ENCODE measurements at regions not wholly inside any gene's neighbourhood (a gene's known extent, or its start where the extent isn't known, plus 50 kb on each side); places are given as distances from the start of the nearest gene placed in this dataset.
"Not testable (repeated sequence)": the region's sequence is repeated elsewhere in the genome, so short reads cannot be mapped to it uniquely, and the experiment has no call there.

GRCh38 chr11:92605667-92606066 is 363.8 kb upstream of the MTNR1B start:
- Histone ChIP-seq H3K9me3 (no peaks in the 10 kb centered on the region), H3K36me3 (no peaks in the 10 kb centered on the region), H3K9ac (no peak overlapping the region), H3K27me3 (no peaks in the 10 kb centered on the region), H3K4me2 (0 out of 2 replicates have a peak overlapping the region, but pooled peaks have one; percentile 35), H3K4me3 (no peak overlapping the region), H4K20me1 (no peaks in the 10 kb centered on the region), H3K4me1 (peaks cover 17% of the 10 kb centered on the region), H3K27ac (no peak overlapping the region)
- no peak for TF ChIP-seq Cebpa-rat (IDR thresholded peaks at IDR 0.05)

DNA sequence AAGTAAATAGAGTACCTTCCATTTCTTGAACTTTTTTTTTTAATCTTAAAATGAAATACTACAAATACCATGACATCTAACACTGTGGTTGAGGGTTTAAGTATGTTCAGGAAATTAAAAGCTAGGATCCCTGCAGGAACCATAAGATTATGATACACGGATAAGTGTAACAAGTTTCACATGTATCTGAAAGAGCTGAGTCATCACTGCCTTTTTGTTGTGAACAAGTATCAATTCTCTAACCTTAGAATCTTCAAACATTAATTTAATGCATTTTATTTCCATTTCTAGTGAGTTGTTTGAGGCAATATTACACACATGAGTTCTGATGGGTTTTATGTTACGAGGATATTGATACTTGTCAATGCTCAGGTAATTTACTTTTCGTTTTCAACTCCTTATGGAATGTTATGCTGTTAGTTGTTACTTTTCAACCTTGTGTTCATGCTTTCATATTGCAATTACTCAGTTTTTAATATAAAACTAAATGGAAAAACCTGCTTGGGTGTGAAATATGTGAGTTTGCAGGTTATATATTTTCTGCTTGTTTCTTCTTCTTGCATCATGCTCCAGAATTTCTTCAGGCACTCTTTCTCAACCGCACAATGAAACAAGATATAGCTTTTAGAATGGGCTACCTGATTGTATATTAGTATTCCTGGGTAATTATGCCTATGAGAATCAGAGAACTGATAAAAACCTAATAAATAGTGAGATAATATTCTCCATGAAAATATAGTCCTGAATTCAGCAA is 361.3 kb upstream of the MTNR1B start:
- Histone ChIP-seq H3K27me3 (no peaks in the 10 kb centered on the region), H3K4me3 (no peak overlapping the region), H3K9ac (no peak overlapping the region), H3K4me2 (no peak overlapping the region), H3K36me3 (no peaks in the 10 kb centered on the region), H3K27ac (no peak overlapping the region), H4K20me1 (no peaks in the 10 kb centered on the region), H3K9me3 (no peaks in the 10 kb centered on the region), H3K4me1 (peaks cover 17% of the 10 kb centered on the region)
- no peak for TF ChIP-seq Cebpa-rat (IDR thresholded peaks at IDR 0.05)

DNA sequence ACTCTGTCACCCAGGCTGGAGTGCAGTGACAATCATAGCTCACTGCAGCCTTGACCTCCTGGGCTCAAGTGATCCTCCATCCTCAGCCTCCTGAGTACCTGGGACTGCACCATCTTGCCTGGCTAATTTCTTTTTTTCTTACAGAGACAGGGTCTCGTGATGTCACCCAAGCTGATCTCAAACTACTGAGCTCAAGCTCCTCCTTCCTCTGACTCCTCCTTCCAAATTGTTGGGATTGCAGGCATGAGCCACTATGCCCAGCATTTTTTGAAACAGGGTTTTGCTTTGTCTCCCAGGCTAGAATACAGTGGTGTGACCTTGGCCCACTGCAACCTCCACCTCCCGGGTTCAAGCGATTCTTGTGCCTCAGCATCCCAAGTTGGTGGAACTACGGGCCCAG is 358.3 kb upstream of the MTNR1B start:
- Histone ChIP-seq H3K27me3 (no peaks in the 10 kb centered on the region), H4K20me1 (no peaks in the 10 kb centered on the region), H3K36me3 (no peaks in the 10 kb centered on the region), H3K9me3 (no peaks in the 10 kb centered on the region), H3K9ac (no peak overlapping the region), H3K27ac (no peak overlapping the region), H3K4me3 (no peak overlapping the region), H3K4me2 (no peak overlapping the region), H3K4me1 (peaks cover 11% of the 10 kb centered on the region)
- no peak for TF ChIP-seq Cebpa-rat (IDR thresholded peaks at IDR 0.05)

GRCh38 chr11:92618020-92618419 is 351.4 kb upstream of the MTNR1B start:
- H3K9ac ChIP-seq, H3K27ac ChIP-seq, H4K20me1 ChIP-seq, H3K4me2 ChIP-seq, H3K36me3 ChIP-seq, H3K27me3 ChIP-seq, H3K4me3 ChIP-seq: not testable (repeated sequence)
- peaks cover 24% of the 10 kb centered on the region for H3K4me1 ChIP-seq
- peaks cover 26% of the 10 kb centered on the region for H3K9me3 ChIP-seq

- Histone ChIP-seq H3K9me3 (peaks cover 15% of the 10 kb centered on the region), H3K27me3 (no peaks in the 10 kb centered on the region), H3K4me3 (no peak overlapping the region), H3K36me3 (no peaks in the 10 kb centered on the region), H4K20me1 (no peaks in the 10 kb centered on the region), H3K4me1 (peaks cover 47% of the 10 kb centered on the region), H3K27ac (peak overlapping the region; percentile 79), H3K4me2 (peak overlapping the region; percentile 73), H3K9ac (no peak overlapping the region)
- no peak for TF ChIP-seq Cebpa-rat (IDR thresholded peaks at IDR 0.05)
Observed at GRCh38 chr11:92623055-92623454, 346.4 kb upstream of the MTNR1B start.

GRCh38 chr11:92625894-92626293 is 343.6 kb upstream of the MTNR1B start:
- Histone ChIP-seq H3K4me3 (no peak overlapping the region), H3K27me3 (no peaks in the 10 kb centered on the region), H3K4me1 (peaks cover 54% of the 10 kb centered on the region), H3K9ac (no peak overlapping the region), H3K9me3 (peaks cover 3% of the 10 kb centered on the region), H3K4me2 (no peak overlapping the region), H3K36me3 (no peaks in the 10 kb centered on the region), H3K27ac (no peak overlapping the region), H4K20me1 (no peaks in the 10 kb centered on the region)
- no peak for TF ChIP-seq Cebpa-rat (IDR thresholded peaks at IDR 0.05)

- no peak overlapping the region for H3K4me3 ChIP-seq
- peaks cover 46% of the 10 kb centered on the region for H3K4me1 ChIP-seq
- H3K27me3 ChIP-seq = no peaks in the 10 kb centered on the region
- no peak overlapping the region for H3K27ac ChIP-seq
- H4K20me1 ChIP-seq = no peaks in the 10 kb centered on the region
- no peaks in the 10 kb centered on the region for H3K36me3 ChIP-seq
- H3K4me2 ChIP-seq = no peak overlapping the region
- no peak for TF ChIP-seq Cebpa-rat (IDR thresholded peaks at IDR 0.05)
- no peaks in the 10 kb centered on the region for H3K9me3 ChIP-seq
- H3K9ac ChIP-seq = no peak overlapping the region
Observed at GRCh38 chr11:92626624-92627023, 342.8 kb upstream of the MTNR1B start.

GRCh38 chr11:92627615-92628256 is 341.7 kb upstream of the MTNR1B start:
- no peak overlapping the region for H3K27ac ChIP-seq
- no peaks in the 10 kb centered on the region for H3K9me3 ChIP-seq
- no peaks in the 10 kb centered on the region for H4K20me1 ChIP-seq
- no peak overlapping the region for H3K4me3 ChIP-seq
- no peak for TF ChIP-seq Cebpa-rat (IDR thresholded peaks at IDR 0.05)
- no peak overlapping the region for H3K9ac ChIP-seq
- peaks cover 35% of the 10 kb centered on the region for H3K4me1 ChIP-seq
- H3K4me2 ChIP-seq = no peak overlapping the region
- H3K36me3 ChIP-seq = no peaks in the 10 kb centered on the region
- no peaks in the 10 kb centered on the region for H3K27me3 ChIP-seq

DNA sequence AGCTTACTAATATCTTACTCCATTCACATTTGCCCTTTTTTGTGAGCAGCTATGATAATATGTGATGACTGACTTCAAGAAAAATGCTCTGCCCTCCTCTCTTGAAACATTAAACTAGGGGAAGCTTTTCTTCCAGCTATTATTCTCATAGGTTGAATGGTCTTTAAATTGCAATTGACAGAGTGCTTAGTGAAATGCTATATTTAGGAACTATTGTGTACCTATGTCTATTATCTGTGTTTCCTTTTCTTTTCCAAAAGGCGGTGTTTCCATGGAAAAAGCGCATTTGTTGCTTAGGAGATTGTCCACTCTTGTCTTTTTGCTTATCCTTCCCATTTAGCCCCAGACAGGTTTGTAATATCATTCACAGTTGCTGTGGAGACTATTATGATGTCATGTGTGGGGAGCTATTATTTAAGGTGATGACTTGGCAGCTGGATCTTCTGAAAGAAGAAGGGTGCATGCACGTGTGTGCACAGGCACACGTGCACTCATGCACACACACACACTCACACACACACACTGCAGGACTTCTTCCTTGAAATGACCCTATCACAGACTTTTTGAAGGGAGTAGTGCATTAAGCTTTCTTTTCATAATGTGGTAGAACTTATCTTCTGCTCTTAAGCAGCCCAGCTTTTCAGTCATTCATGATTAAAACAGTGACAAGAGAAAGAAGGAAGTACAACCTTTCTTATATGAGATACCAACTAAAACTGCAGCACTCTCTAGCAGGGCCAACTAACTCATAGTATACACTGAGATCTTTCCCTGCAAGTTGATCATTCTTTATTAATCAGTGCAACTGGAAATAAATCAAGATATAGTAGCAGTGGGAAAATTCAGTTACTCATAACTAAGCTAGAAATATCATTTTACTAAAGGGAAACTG is 340.8 kb upstream of the MTNR1B start:
- Histone ChIP-seq H3K9me3 (no peaks in the 10 kb centered on the region), H4K20me1 (no peaks in the 10 kb centered on the region), H3K27ac (no peak overlapping the region), H3K9ac (no peak overlapping the region), H3K4me3 (no peak overlapping the region), H3K4me1 (peaks cover 26% of the 10 kb centered on the region), H3K4me2 (peak overlapping the region; percentile 13; the same call in 1 of the 2 replicates), H3K36me3 (no peaks in the 10 kb centered on the region), H3K27me3 (no peaks in the 10 kb centered on the region)
- no peak for TF ChIP-seq Cebpa-rat (IDR thresholded peaks at IDR 0.05)

DNA sequence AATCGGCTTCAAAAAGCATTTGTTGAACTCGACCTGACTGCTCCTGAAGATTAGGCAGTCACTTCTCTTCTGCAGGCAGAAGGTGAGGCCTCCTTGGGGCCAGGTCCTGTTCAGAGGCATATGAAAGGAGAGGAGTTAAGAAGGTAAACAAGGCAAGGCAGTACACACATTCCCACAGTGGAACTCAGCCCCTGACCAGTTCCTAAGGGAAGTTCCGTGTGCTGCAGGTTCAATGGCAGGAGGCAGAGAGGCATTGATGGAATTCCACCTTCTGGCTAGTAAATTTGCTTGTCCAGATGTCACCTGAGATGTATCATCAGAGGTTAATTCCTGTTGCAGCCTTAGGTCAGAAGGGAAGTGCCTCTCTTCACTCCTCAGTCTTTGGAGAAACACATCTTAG is 337.0 kb upstream of the MTNR1B start:
- Histone ChIP-seq H3K9ac (no peak overlapping the region), H3K27me3 (no peaks in the 10 kb centered on the region), H3K27ac (no peak overlapping the region), H3K4me2 (no peak overlapping the region), H3K4me1 (peaks cover 10% of the 10 kb centered on the region; the same call in 1 of the 2 replicates), H4K20me1 (no peaks in the 10 kb centered on the region), H3K36me3 (no peaks in the 10 kb centered on the region), H3K9me3 (no peaks in the 10 kb centered on the region), H3K4me3 (no peak overlapping the region)
- no peak for TF ChIP-seq Cebpa-rat (IDR thresholded peaks at IDR 0.05)

Data from BLaER1 (cell line).